ENCODE measurements at regions not wholly inside any gene's neighbourhood (a gene's known extent, or its start where the extent isn't known, plus 50 kb on each side); places are given as distances from the start of the nearest gene placed in this dataset.

DNA sequence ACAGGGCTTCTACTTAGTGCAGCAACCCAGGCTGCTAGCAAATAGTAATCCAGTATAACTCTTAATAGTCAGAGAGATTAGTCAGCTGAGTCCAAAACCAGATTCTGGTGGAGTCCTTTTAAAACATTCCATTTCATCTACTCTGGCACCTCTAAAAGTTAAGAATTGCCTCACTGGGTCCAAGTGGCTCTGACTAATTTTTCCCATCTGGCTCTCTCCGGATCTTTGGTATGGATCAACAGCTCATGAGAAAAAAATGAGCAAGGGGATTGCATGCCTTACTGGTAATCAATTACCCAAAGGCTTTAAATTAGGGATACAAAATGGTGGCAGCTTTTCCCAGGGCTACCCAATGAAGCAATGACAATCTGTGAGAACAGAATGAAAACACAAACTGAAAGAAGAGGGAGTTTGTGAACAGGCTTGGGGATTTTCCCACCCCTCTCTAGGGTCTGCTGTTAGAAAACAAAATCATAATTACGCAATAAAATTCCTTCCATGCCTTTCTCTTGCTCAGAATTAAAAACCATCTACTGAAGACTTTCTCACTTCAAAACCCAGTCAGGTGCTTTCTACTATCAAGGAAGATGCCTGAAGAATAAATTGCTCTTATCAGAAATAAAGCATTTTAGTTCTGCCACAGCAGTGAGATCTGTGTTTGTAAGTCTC lies 84.6 kb upstream of the PMFBP1 start:
- TF ChIP-seq, protein P1, sequence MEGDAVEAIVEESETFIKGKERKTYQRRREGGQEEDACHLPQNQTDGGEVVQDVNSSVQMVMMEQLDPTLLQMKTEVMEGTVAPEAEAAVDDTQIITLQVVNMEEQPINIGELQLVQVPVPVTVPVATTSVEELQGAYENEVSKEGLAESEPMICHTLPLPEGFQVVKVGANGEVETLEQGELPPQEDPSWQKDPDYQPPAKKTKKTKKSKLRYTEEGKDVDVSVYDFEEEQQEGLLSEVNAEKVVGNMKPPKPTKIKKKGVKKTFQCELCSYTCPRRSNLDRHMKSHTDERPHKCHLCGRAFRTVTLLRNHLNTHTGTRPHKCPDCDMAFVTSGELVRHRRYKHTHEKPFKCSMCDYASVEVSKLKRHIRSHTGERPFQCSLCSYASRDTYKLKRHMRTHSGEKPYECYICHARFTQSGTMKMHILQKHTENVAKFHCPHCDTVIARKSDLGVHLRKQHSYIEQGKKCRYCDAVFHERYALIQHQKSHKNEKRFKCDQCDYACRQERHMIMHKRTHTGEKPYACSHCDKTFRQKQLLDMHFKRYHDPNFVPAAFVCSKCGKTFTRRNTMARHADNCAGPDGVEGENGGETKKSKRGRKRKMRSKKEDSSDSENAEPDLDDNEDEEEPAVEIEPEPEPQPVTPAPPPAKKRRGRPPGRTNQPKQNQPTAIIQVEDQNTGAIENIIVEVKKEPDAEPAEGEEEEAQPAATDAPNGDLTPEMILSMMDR (IDR thresholded peaks at IDR 0.05): no peak
- TF ChIP-seq POLR2A (IDR thresholded peaks at IDR 0.05; ENCODE audit: low read depth): no peak

Measured in esophagus muscularis mucosa (tissue), 3 donors.